ENCODE measurements at regions not wholly inside any gene's neighbourhood (a gene's known extent, or its start where the extent isn't known, plus 50 kb on each side); places are given as distances from the start of the nearest gene placed in this dataset.

- DNase-seq: no peak
- Histone ChIP-seq H3K27ac (no peak overlapping the region), H3K9me3 (replicated peaks in 1 of 3) (no peaks in the 10 kb centered on the region), H3K4me3 (no peak overlapping the region), H3K27me3 (no peaks in the 10 kb centered on the region), H3K4me1 (replicated peaks in 1 of 2) (no peaks in the 10 kb centered on the region), H3K36me3 (replicated peaks in 1 of 2) (no peaks in the 10 kb centered on the region)
- intact Hi-C loops (cut with DNase I): no loop called here
- TF ChIP-seq CTCF (IDR thresholded peaks at IDR 0.05) (no peak), POLR2A (IDR thresholded peaks at IDR 0.05) (no peak)
Measured at GRCh38 chr3:168617658-168618057, 521.9 kb upstream of the GOLIM4 start.

GRCh38 chr3:168616915-168617314, 521.2 kb upstream of the GOLIM4 start:
- TF ChIP-seq POLR2A (IDR thresholded peaks at IDR 0.05) (no peak), CTCF (IDR thresholded peaks at IDR 0.05) (no peak)
- H3K4me1 ChIP-seq (replicated peaks in 1 of 2): no peaks in the 10 kb centered on the region
- no peak overlapping the region for H3K27ac ChIP-seq
- no peaks in the 10 kb centered on the region for H3K27me3 ChIP-seq
- DNase-seq: no peak
- 65 to 78% (median 69%) methylated on average over 3 of the region's 3 CpGs for WGBS, 4 donors
- H3K9me3 ChIP-seq (replicated peaks in 1 of 3): no peaks in the 10 kb centered on the region
- no peak overlapping the region for H3K4me3 ChIP-seq
- H3K36me3 ChIP-seq (replicated peaks in 1 of 2): no peaks in the 10 kb centered on the region
- intact Hi-C loops (cut with DNase I): no loop called here

GRCh38 chr3:168615493-168616020, 519.8 kb upstream of the GOLIM4 start:
- DNase-seq: no peak
- TF ChIP-seq POLR2A (IDR thresholded peaks at IDR 0.05) (no peak), CTCF (IDR thresholded peaks at IDR 0.05) (no peak)
- 25 to 41% (median 33%) methylated on average over 2 of the region's 2 CpGs for WGBS, 4 donors
- Histone ChIP-seq H3K27me3 (no peaks in the 10 kb centered on the region), H3K36me3 (replicated peaks in 1 of 2) (no peaks in the 10 kb centered on the region), H3K9me3 (replicated peaks in 1 of 3) (no peaks in the 10 kb centered on the region), H3K4me3 (no peak overlapping the region), H3K4me1 (replicated peaks in 1 of 2) (no peaks in the 10 kb centered on the region), H3K27ac (no peak overlapping the region)
- intact Hi-C loops (cut with DNase I): no loop called here

- TF ChIP-seq CTCF (IDR thresholded peaks at IDR 0.05): no peak
- no peak for TF ChIP-seq POLR2A (IDR thresholded peaks at IDR 0.05)
- Histone ChIP-seq H3K9me3 (replicated peaks in 1 of 3) (no peaks in the 10 kb centered on the region), H3K27me3 (no peaks in the 10 kb centered on the region), H3K4me1 (replicated peaks in 1 of 2) (no peaks in the 10 kb centered on the region), H3K36me3 (replicated peaks in 1 of 2) (no peaks in the 10 kb centered on the region), H3K4me3 (no peak overlapping the region), H3K27ac (no peak overlapping the region)
- DNase-seq: no peak
- WGBS, 4 donors: 58 to 64% (median 62%) methylated on average over 5 of the region's 5 CpGs
- intact Hi-C loops (cut with DNase I): no loop called here
Measured at GRCh38 chr3:168613151-168613550, 517.4 kb upstream of the GOLIM4 start.

Measured in adrenal gland (tissue), 9 donors.